Gastrocnemius medialis (tissue), 4 donors: ENCODE measurements at regions not wholly inside any gene's neighbourhood (a gene's known extent, or its start where the extent isn't known, plus 50 kb on each side); places are given as distances from the start of the nearest gene placed in this dataset.
"Not testable (repeated sequence)": the region's sequence is repeated elsewhere in the genome, so short reads cannot be mapped to it uniquely, and the experiment has no call there.

ENCODE experiments used
- CTCF ChIP-seq, 5 experiments: fragments of 450-650 bp in 3 of 5; fragments of 200-600 bp in 2 of 5; sonication (generic) in 2 of 5; IDR thresholded peaks in 4 of 5; conservative IDR thresholded peaks in 1 of 5; 1 replicate in 4 of 5; 2 replicates in 1 of 5; pipeline ENCODE4 v1.5.1; 2016 to 2019; ENCODE audit warnings: antibody characterized with exemption in 5 of 5, mild to moderate bottlenecking in 3 of 5, moderate library complexity in 3 of 5
- POLR2A ChIP-seq, 2 donors: fragments of 450-650 bp; IDR thresholded peaks; one replicate each; pipeline ENCODE4 v1.6.1; 2017; ENCODE audit warnings: antibody characterized with exemption in 2 of 2, mild to moderate bottlenecking in 2 of 2, moderate library complexity in 2 of 2

GRCh38 chr9:40321204-40321603 lies 807.3 kb downstream of the FOXD4L6 start:
- not testable (repeated sequence) for TF ChIP-seq CTCF (IDR thresholded peaks at IDR 0.05 in 4 of 5, conservative IDR thresholded peaks at IDR 0.05 in 1 of 5); POLR2A (IDR thresholded peaks at IDR 0.05)
